ENCODE measurements at regions not wholly inside any gene's neighbourhood (a gene's known extent, or its start where the extent isn't known, plus 50 kb on each side); places are given as distances from the start of the nearest gene placed in this dataset.

DNA sequence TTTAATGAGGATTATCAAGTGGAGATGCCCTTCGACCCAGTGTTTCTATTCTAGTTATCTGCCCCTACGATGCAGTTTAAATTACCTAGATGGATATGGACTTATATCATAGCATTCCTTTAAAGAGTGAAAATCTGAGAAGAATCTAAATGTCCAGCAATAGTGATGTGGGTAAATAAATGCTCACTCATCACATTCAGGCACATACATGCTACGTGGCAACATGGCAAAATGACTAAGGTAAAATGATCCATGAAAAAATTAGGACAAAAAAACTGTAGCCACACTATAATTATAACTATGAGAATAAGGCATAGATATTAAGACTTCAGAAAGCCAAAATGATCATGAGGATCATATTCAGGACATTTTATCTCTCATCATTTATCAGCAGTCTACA, 82.4 kb upstream of the PDE1C start:
- H3K27me3 ChIP-seq (ENCODE audit: control insufficient read depth in 1 of 2, insufficient read depth in 2 of 2, low read length in 2 of 2) = no peaks in the 10 kb centered on the region
- Mint-ChIP-seq H3K4me3 (no peak overlapping the region), H3K36me3 (ENCODE audit: low read depth) (no peaks in the 10 kb centered on the region), H3K27me3 (no peaks in the 10 kb centered on the region), H3K9me3 (peaks cover 3% of the 10 kb centered on the region), H3K4me1 (ENCODE audit: low read depth) (no peaks in the 10 kb centered on the region), H3K27ac (no peak overlapping the region)
- intact Hi-C loops (cut with DNase I, micrococcal nuclease) = no loop called here
- H3K36me3 ChIP-seq (ENCODE audit: insufficient read depth, low read length) = no peaks in the 10 kb centered on the region
- DNase-seq (no peak), ATAC-seq (ENCODE audit: poor library complexity) (no peak)
- no peaks in the 10 kb centered on the region for H3K4me1 ChIP-seq (ENCODE audit: insufficient read depth, low read length)
- ChIA-PET POLR2A (no interaction called here), CTCF (no interaction called here)
- no peak overlapping the region for H3K4me3 ChIP-seq (ENCODE audit: low read length)
- no peak overlapping the region for H3K27ac ChIP-seq (ENCODE audit: low read depth in 1 of 2, low read length in 2 of 2)
- no peak for TF ChIP-seq CTCF (IDR thresholded peaks at IDR 0.05)
- H3K9me3 ChIP-seq (ENCODE audit: control insufficient read depth in 1 of 2, insufficient read depth in 1 of 2, low read length in 2 of 2) = no peaks in the 10 kb centered on the region

DNA sequence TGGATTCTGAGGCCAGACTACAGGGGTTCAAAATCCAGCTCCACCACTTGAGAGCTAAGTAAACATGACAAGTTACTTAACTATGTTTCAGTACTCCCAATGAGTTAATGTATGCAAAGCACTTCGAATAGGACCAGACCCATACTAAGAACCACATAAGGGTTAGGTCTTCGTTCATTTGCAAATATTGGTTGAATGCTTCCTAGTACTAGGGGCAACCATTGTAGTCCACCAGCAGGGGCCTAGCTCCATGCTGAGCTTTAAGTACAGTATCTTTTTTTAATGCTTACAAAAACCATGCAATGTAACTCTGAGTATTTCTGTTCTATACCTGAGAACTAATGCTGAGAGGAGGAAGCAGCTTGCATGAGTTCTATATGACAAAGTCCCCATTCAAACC, 80.4 kb upstream of the PDE1C start:
- H3K4me1 Mint-ChIP-seq (ENCODE audit: low read depth) = no peaks in the 10 kb centered on the region
- no peaks in the 10 kb centered on the region for H3K4me1 ChIP-seq (ENCODE audit: insufficient read depth, low read length)
- no peaks in the 10 kb centered on the region for H3K27me3 Mint-ChIP-seq
- TF ChIP-seq CTCF (IDR thresholded peaks at IDR 0.05) = no peak
- ChIA-PET POLR2A (no interaction called here), CTCF (no interaction called here)
- H3K27me3 ChIP-seq (ENCODE audit: control insufficient read depth in 1 of 2, insufficient read depth in 2 of 2, low read length in 2 of 2) = no peaks in the 10 kb centered on the region
- DNase-seq (no peak), ATAC-seq (ENCODE audit: poor library complexity) (no peak)
- no peak overlapping the region for H3K27ac Mint-ChIP-seq
- intact Hi-C loops (cut with DNase I, micrococcal nuclease) = no loop called here
- peaks cover 3% of the 10 kb centered on the region for H3K9me3 Mint-ChIP-seq
- H3K4me3 Mint-ChIP-seq = no peak overlapping the region
- no peak overlapping the region for H3K27ac ChIP-seq (ENCODE audit: low read depth in 1 of 2, low read length in 2 of 2)
- no peaks in the 10 kb centered on the region for H3K36me3 Mint-ChIP-seq (ENCODE audit: low read depth)
- no peaks in the 10 kb centered on the region for H3K9me3 ChIP-seq (ENCODE audit: control insufficient read depth in 1 of 2, insufficient read depth in 1 of 2, low read length in 2 of 2)
- H3K36me3 ChIP-seq (ENCODE audit: insufficient read depth, low read length) = no peaks in the 10 kb centered on the region
- no peak overlapping the region for H3K4me3 ChIP-seq (ENCODE audit: low read length)

DNA sequence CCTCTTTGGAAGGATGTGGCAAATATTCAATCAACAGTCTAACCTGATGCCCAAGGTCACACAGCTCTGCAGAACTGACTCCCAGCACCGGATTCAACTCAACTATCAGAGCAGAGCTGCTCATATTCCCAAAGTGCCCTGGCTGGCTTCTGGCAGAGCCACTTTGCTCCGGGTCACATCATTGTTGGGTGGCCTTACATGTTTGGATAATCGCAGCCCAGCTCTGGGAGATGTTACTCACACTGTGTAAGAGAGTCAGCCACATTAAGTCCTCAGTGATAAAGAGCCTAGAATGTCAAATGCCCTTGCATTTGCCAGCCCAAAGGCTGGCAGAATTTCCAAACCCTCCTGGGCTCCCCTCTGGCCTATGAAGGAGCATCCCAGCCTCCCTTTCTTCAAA, 79.8 kb upstream of the PDE1C start:
- TF ChIP-seq CTCF (IDR thresholded peaks at IDR 0.05) = no peak
- Histone ChIP-seq H3K27ac (ENCODE audit: low read depth in 1 of 2, low read length in 2 of 2) (no peak overlapping the region), H3K27me3 (ENCODE audit: control insufficient read depth in 1 of 2, insufficient read depth in 2 of 2, low read length in 2 of 2) (no peaks in the 10 kb centered on the region), H3K9me3 (ENCODE audit: control insufficient read depth in 1 of 2, insufficient read depth in 1 of 2, low read length in 2 of 2) (no peaks in the 10 kb centered on the region), H3K4me3 (ENCODE audit: low read length) (no peak overlapping the region), H3K36me3 (ENCODE audit: insufficient read depth, low read length) (no peaks in the 10 kb centered on the region), H3K4me1 (ENCODE audit: insufficient read depth, low read length) (no peaks in the 10 kb centered on the region)
- H3K4me3 Mint-ChIP-seq = no peak overlapping the region
- no peak overlapping the region for H3K27ac Mint-ChIP-seq
- CTCF ChIA-PET = no interaction called here
- POLR2A ChIA-PET = no interaction called here
- peaks cover 3% of the 10 kb centered on the region for H3K9me3 Mint-ChIP-seq
- no peaks in the 10 kb centered on the region for H3K36me3 Mint-ChIP-seq (ENCODE audit: low read depth)
- intact Hi-C loops (cut with DNase I, micrococcal nuclease) = no loop called here
- no peaks in the 10 kb centered on the region for H3K4me1 Mint-ChIP-seq (ENCODE audit: low read depth)
- H3K27me3 Mint-ChIP-seq = no peaks in the 10 kb centered on the region
- no peak for ATAC-seq (ENCODE audit: poor library complexity)
- DNase-seq = no peak
